Smooth muscle cell (in vitro differentiated cells): ENCODE measurements at regions not wholly inside any gene's neighbourhood (a gene's known extent, or its start where the extent isn't known, plus 50 kb on each side); places are given as distances from the start of the nearest gene placed in this dataset.

ENCODE experiments used
- DNase-seq: peaks from one replicate; lab custom pipeline; 2025; ENCODE audit not compliant: unreplicated experiment; lab: John Stamatoyannopoulos, UW
- H2AFZ ChIP-seq: fragments of 200-600 bp; sonication (generic); 2 replicates; pipeline ENCODE4 v1.6.0; 2016; ENCODE audit warnings: antibody characterized with exemption, low read depth, mild to moderate bottlenecking
- H3F3A ChIP-seq: fragments of 200-600 bp; sonication (generic); 2 replicates; pipeline ENCODE4 v1.6.0; 2017; ENCODE audit warnings: antibody characterized with exemption, low read depth
- H3K27ac ChIP-seq: fragments of 200-600 bp; sonication (generic); 2 replicates; pipeline ENCODE4 v1.5.1; 2016; ENCODE audit warnings: low read depth, mild to moderate bottlenecking
- H3K27me3 ChIP-seq: fragments of 200-600 bp; sonication (generic); 2 replicates; pipeline ENCODE4 v1.6.1; 2016; ENCODE audit warnings: low read depth, mild to moderate bottlenecking
- H3K36me3 ChIP-seq: fragments of 200-600 bp; sonication (generic); 2 replicates; pipeline ENCODE4 v1.5.1; 2016; ENCODE audit warnings: low read depth
- H3K4me1 ChIP-seq: fragments of 200-600 bp; sonication (generic); 2 replicates; pipeline ENCODE4 v1.5.1; 2016; ENCODE audit warnings: low read depth
- H3K4me2 ChIP-seq: fragments of 200-600 bp; sonication (generic); 2 replicates; pipeline ENCODE4 v1.6.0; 2016; ENCODE audit warnings: mild to moderate bottlenecking
- H3K4me3 ChIP-seq: fragments of 200-600 bp; sonication (generic); 2 replicates; pipeline ENCODE4 v1.5.1; 2016; ENCODE audit warnings: mild to moderate bottlenecking
- H3K79me2 ChIP-seq: fragments of 200-600 bp; sonication (generic); 2 replicates; pipeline ENCODE4 v1.6.0; 2016; ENCODE audit warnings: low read depth, mild to moderate bottlenecking
- H3K9ac ChIP-seq: fragments of 200-600 bp; sonication (generic); 2 replicates; pipeline ENCODE4 v1.6.0; 2016; ENCODE audit warnings: low read depth
- H3K9me3 ChIP-seq: fragments of 200-600 bp; sonication (generic); replicated peaks from 2 replicates; pipeline ENCODE4 v1.5.1; 2016; ENCODE audit warnings: low read depth
- H4K20me1 ChIP-seq: fragments of 200-600 bp; sonication (generic); 2 replicates; pipeline ENCODE4 v1.6.0; 2016; ENCODE audit warnings: low read depth
- WGBS: methylation state at CpG from one replicate; pipeline ENCODE4 v1.1.7; 2016; ENCODE audit warnings: low lambda C conversion rate; 5-methylcytosine and 5-hydroxymethylcytosine counted together
- TF ChIP-seq, protein P1 (sequence below): fragments of 200-600 bp; sonication (generic); IDR thresholded peaks from 2 replicates; pipeline ENCODE4 v1.5.1; 2017; ENCODE audit warnings: borderline replicate concordance, mild to moderate bottlenecking, antibody characterized with exemption; ENCODE audit not compliant: insufficient read depth, poor library complexity, severe bottlenecking

DNA sequence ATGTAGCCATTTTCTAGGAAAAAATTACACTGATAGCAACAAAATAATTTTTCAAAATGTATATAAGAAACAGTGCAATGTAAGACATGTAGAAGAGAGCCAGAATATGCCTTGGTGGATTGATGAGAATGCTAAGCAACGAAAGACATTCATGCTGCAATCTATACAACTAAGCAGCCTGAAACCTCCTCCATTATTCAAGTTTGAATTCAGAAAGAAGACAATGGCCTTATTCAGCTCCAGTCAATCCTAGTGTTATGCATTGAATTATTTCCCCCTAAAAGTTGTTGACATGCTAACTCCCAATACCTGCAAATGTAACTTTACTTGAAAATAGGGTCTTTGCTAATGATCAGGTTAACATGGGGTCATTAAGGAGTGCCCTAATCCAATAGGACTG lies 73.5 kb downstream of the BTG1 start:
- no peaks in the 10 kb centered on the region for H4K20me1 ChIP-seq
- WGBS, result 91% methylated on average over 1 of the region's 1 CpG
- H3K4me3 ChIP-seq, result no peak overlapping the region
- H3K4me1 ChIP-seq, result peaks cover 14% of the 10 kb centered on the region
- H3K9ac ChIP-seq, result no peak overlapping the region
- H3K36me3 ChIP-seq, result no peaks in the 10 kb centered on the region
- no peak overlapping the region for H3K27ac ChIP-seq
- peaks cover 9% of the 10 kb centered on the region for H3F3A ChIP-seq
- no peaks in the 10 kb centered on the region for H3K9me3 ChIP-seq
- TF ChIP-seq, protein P1, sequence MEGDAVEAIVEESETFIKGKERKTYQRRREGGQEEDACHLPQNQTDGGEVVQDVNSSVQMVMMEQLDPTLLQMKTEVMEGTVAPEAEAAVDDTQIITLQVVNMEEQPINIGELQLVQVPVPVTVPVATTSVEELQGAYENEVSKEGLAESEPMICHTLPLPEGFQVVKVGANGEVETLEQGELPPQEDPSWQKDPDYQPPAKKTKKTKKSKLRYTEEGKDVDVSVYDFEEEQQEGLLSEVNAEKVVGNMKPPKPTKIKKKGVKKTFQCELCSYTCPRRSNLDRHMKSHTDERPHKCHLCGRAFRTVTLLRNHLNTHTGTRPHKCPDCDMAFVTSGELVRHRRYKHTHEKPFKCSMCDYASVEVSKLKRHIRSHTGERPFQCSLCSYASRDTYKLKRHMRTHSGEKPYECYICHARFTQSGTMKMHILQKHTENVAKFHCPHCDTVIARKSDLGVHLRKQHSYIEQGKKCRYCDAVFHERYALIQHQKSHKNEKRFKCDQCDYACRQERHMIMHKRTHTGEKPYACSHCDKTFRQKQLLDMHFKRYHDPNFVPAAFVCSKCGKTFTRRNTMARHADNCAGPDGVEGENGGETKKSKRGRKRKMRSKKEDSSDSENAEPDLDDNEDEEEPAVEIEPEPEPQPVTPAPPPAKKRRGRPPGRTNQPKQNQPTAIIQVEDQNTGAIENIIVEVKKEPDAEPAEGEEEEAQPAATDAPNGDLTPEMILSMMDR, result no peak
- DNase-seq, result no peak
- H3K79me2 ChIP-seq, result no peaks in the 10 kb centered on the region
- H3K27me3 ChIP-seq, result no peaks in the 10 kb centered on the region
- H3K4me2 ChIP-seq, result no peak overlapping the region
- H2AFZ ChIP-seq, result no peak overlapping the region

DNA sequence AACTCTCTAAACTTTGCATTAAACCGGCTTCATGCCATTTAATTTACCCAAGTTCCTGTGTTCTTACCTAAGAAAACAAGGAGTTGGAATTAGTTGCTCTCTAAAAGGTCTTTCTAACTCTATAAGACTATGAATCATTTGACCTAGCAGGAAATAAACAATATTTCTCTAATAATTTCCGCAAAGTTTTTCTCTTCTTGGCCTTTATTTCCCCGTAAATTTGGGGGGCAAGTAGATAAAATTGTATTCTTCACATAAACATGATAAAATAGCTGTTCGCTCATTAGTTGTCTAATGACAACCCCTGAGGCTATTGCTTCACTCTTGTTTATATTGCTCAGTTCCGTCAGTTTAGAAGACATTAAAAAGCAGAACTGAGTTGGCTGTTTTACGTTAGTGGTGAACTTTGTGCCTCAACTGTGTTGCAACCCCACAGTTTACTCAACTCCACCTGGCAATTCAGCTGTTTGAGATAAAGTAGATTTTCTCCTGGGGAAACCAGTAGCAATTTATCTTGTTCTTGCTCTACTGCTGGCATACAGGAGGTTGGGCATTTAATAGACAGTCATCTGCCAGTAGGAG lies 74.7 kb downstream of the BTG1 start:
- H3K79me2 ChIP-seq, result no peaks in the 10 kb centered on the region
- H3F3A ChIP-seq, result peaks cover 9% of the 10 kb centered on the region
- TF ChIP-seq, protein P1, result no peak
- no peaks in the 10 kb centered on the region for H3K9me3 ChIP-seq
- no peaks in the 10 kb centered on the region for H3K27me3 ChIP-seq
- no peak overlapping the region for H3K27ac ChIP-seq
- WGBS, result 76% methylated on average over 6 of the region's 6 CpGs
- no peak overlapping the region for H3K4me3 ChIP-seq
- no peak overlapping the region for H3K9ac ChIP-seq
- H3K4me1 ChIP-seq, result peaks cover 11% of the 10 kb centered on the region
- no peaks in the 10 kb centered on the region for H4K20me1 ChIP-seq
- H3K36me3 ChIP-seq, result no peaks in the 10 kb centered on the region
- no peak overlapping the region for H2AFZ ChIP-seq
- H3K4me2 ChIP-seq, result no peak overlapping the region
- DNase-seq, result no peak

DNA sequence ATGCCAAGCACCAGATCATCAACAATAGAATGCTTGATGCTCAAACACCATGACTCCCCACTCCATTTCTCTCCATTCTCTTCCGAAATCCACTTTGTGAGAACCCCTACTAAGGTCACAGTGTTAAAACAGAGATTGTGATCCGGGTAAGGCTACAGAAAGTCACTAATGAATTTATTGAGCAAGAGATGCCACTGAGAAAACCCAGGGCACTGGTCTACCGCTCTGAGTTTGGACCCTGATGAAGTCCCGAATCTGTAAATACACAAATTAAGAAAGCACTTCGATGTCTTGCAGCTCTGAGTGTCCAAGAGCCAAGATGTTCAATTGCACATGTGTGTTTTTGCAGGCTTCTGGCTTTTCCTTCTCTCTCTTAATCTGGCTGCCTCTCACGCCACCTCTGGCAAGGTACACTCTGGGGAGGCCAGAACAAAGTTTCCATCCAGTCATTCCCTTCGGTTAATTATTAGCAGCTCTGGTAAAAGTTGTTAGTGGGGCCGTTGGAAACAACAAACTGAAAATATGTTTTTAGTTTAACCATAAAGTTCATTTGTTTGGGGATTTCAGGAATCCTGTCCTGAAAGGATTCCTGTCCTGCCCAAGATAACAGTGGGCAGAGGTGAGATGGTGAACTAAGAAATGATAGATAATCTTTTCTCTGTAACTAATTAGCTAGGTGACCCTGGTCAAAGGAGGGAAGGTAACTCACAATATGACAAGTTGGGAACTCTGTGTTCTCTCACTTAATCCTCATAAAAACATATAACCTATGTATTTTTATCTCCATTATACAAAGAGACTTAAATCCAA lies 75.4 kb downstream of the BTG1 start:
- Histone ChIP-seq H3K9me3 (no peaks in the 10 kb centered on the region), H2AFZ (no peak overlapping the region), H3F3A (peaks cover 6% of the 10 kb centered on the region), H3K4me3 (no peak overlapping the region), H4K20me1 (no peaks in the 10 kb centered on the region), H3K9ac (no peak overlapping the region), H3K4me1 (peaks cover 4% of the 10 kb centered on the region), H3K36me3 (no peaks in the 10 kb centered on the region), H3K27me3 (no peaks in the 10 kb centered on the region), H3K27ac (no peak overlapping the region), H3K79me2 (no peaks in the 10 kb centered on the region), H3K4me2 (no peak overlapping the region)
- no peak for DNase-seq
- TF ChIP-seq, protein P1, result no peak
- 90% methylated on average over 8 of the region's 8 CpGs for WGBS
